Trophoblast cell (in vitro differentiated cells and primary cell): ENCODE measurements at regions not wholly inside any gene's neighbourhood (a gene's known extent, or its start where the extent isn't known, plus 50 kb on each side); places are given as distances from the start of the nearest gene placed in this dataset.

ENCODE experiments used
- DNase-seq, 2 donors: peaks; one replicate each; pipeline ENCODE4 v3.0.0-alpha.2; 2016
- H2AFZ ChIP-seq: 2 replicates; pipeline ENCODE4 v1.6.1; 2013; ENCODE audit warnings: low read length, moderate library complexity, mild to moderate bottlenecking; ENCODE audit not compliant: insufficient read depth, poor library complexity
- H2AK5ac ChIP-seq: 2 replicates; pipeline ENCODE4 v1.6.1; 2013; ENCODE audit warnings: mild to moderate bottlenecking, low read length
- H2BK120ac ChIP-seq: 2 replicates; pipeline ENCODE4 v1.6.1; 2013; ENCODE audit warnings: low read length, mild to moderate bottlenecking, moderate library complexity; ENCODE audit not compliant: insufficient read depth, poor library complexity
- H2BK12ac ChIP-seq: 2 replicates; pipeline ENCODE4 v1.6.1; 2013; ENCODE audit warnings: mild to moderate bottlenecking, low read length, moderate library complexity
- H2BK5ac ChIP-seq: 2 replicates; pipeline ENCODE4 v1.6.1; 2013; ENCODE audit warnings: low read length, low read depth, moderate library complexity, mild to moderate bottlenecking; ENCODE audit not compliant: poor library complexity
- H3K14ac ChIP-seq: 2 replicates; pipeline ENCODE4 v1.6.1; 2013; ENCODE audit warnings: mild to moderate bottlenecking, low read length
- H3K18ac ChIP-seq: 2 replicates; pipeline ENCODE4 v1.6.1; 2013; ENCODE audit warnings: mild to moderate bottlenecking, low read length
- H3K23ac ChIP-seq: 2 replicates; pipeline ENCODE4 v1.6.1; 2013; ENCODE audit warnings: low read length
- H3K27ac ChIP-seq: 2 replicates; pipeline ENCODE4 v1.5.1; 2013; ENCODE audit warnings: low read depth, mild to moderate bottlenecking, inconsistent platforms, low read length, moderate library complexity
- H3K27me3 ChIP-seq: 2 replicates; pipeline ENCODE4 v1.6.1; 2013; ENCODE audit warnings: inconsistent platforms, mild to moderate bottlenecking, low read length, moderate library complexity; ENCODE audit not compliant: insufficient read depth
- H3K36me3 ChIP-seq, 2 experiments: 1 replicate in 1 of 2; 2 replicates in 1 of 2; pipeline ENCODE4 v1.6.1; 2013; ENCODE audit warnings: low read length in 2 of 2, mild to moderate bottlenecking in 2 of 2, moderate library complexity in 1 of 2; ENCODE audit not compliant: insufficient read depth in 2 of 2, control insufficient read depth in 1 of 2
- H3K4ac ChIP-seq: 2 replicates; pipeline ENCODE4 v1.6.1; 2013; ENCODE audit warnings: low read depth, mild to moderate bottlenecking, low read length, moderate library complexity
- H3K4me1 ChIP-seq, 2 experiments: 1 replicate in 1 of 2; 2 replicates in 1 of 2; pipeline ENCODE4 v1.6.1; 2013; ENCODE audit warnings: low read length in 2 of 2, mild to moderate bottlenecking in 2 of 2, moderate library complexity in 1 of 2; ENCODE audit not compliant: insufficient read depth in 2 of 2, control insufficient read depth in 1 of 2
- H3K4me2 ChIP-seq: 2 replicates; pipeline ENCODE4 v1.6.1; 2013; ENCODE audit warnings: inconsistent platforms, mild to moderate bottlenecking, low read length, moderate library complexity
- H3K4me3 ChIP-seq: 2 replicates; pipeline ENCODE4 v1.5.1; 2013; ENCODE audit warnings: mild to moderate bottlenecking, low read depth, low read length, inconsistent platforms
- H3K79me1 ChIP-seq: one replicate; pipeline ENCODE4 v1.6.1; 2013; ENCODE audit warnings: low read length
- H3K79me2 ChIP-seq: 2 replicates; pipeline ENCODE4 v1.6.1; 2013; ENCODE audit warnings: low read length, mild to moderate bottlenecking; ENCODE audit not compliant: control insufficient read depth, insufficient read depth, poor library complexity
- H3K9ac ChIP-seq: 2 replicates; pipeline ENCODE4 v1.6.1; 2013; ENCODE audit warnings: mild to moderate bottlenecking, low read length
- H3K9me3 ChIP-seq: 2 replicates; pipeline ENCODE4 v1.6.1; 2013; ENCODE audit warnings: low read depth, mild to moderate bottlenecking, control low read depth, inconsistent platforms, low read length; ENCODE audit not compliant: insufficient read depth
- H4K12ac ChIP-seq: 2 replicates; pipeline ENCODE4 v1.6.1; 2013; ENCODE audit warnings: low read depth, mild to moderate bottlenecking, low read length, moderate library complexity
- H4K8ac ChIP-seq: 2 replicates; pipeline ENCODE4 v1.6.1; 2013; ENCODE audit warnings: low read depth, mild to moderate bottlenecking, low read length, moderate library complexity
- H4K91ac ChIP-seq: one replicate; pipeline ENCODE4 v1.6.1; 2013; ENCODE audit warnings: low read depth, mild to moderate bottlenecking, low read length, moderate library complexity
- WGBS: extraction: QIAGEN DNeasy Blood & Tissue Kit; methylation state at CpG from one replicate; pipeline ENCODE4 v1.1.7; 2013; ENCODE audit warnings: missing lambda C conversion rate; ENCODE audit not compliant: insufficient read length, insufficient coverage; ENCODE audit errors: extremely low coverage; 5-methylcytosine and 5-hydroxymethylcytosine counted together

DNA sequence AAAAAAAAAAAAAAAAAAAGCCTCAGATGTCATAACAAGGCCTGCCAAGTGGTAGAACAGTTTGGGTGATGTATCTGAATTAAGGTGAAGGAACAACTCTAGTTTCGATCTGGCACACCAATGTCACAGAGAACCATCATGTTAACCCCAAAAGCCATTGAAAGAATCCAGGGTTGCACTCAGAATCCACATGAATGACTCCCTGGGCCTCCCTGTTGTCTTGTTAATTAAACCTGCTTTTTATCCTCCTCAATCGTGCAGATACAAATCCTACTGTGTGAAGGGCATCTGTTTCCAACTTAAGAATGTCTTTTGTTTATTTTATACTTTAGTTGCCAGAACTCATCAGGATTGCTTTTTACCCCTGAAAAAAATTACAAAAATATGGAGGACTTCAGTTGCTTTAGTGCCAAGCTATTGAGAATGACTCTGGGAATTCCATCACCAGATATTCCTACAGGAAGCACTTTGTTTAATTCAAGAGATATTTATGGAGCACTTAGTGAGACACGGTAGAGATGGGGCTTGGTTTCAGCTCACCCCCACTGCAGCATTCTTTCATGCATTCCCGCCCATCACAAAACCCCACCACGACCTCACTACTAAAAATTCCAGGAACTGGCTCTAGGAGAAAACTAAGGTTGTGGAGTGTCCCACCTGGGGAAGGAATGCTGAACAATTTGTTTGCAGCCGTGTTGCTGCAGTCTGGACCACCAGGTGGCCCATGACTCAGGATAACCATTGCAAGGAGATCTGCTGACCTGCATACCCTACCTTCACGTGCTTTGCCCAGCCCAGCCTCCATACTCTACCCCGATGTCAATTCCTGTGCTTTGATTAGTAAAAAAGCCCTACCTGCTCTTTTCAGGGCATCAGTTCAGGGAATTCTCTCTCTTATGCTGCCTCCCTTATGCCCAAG, 63.8 kb upstream of the GPRC5B start:
- H3K23ac ChIP-seq, result no peak overlapping the region
- H3K27me3 ChIP-seq, result no peaks in the 10 kb centered on the region
- no peak overlapping the region for H3K27ac ChIP-seq
- no peaks in the 10 kb centered on the region for H3K79me1 ChIP-seq
- no peaks in the 10 kb centered on the region for H3K9me3 ChIP-seq
- H4K12ac ChIP-seq, result no peak overlapping the region
- no peak overlapping the region for H2AFZ ChIP-seq
- H3K4me1 ChIP-seq, result no peaks in the 10 kb centered on the region
- no peak overlapping the region for H3K4ac ChIP-seq
- no peaks in the 10 kb centered on the region for H3K79me2 ChIP-seq
- H3K9ac ChIP-seq, result no peak overlapping the region
- H3K36me3 ChIP-seq, result no peaks in the 10 kb centered on the region
- H3K14ac ChIP-seq, result no peak overlapping the region
- H3K18ac ChIP-seq, result no peak overlapping the region
- H2AK5ac ChIP-seq, result no peak overlapping the region
- no peak for DNase-seq
- H2BK5ac ChIP-seq, result no peak overlapping the region
- H2BK12ac ChIP-seq, result no peak overlapping the region
- H2BK120ac ChIP-seq, result no peak overlapping the region
- no peak overlapping the region for H3K4me3 ChIP-seq
- no CpG with 5 or more reads among the region's 8 CpGs for WGBS
- no peak overlapping the region for H4K8ac ChIP-seq
- no peak overlapping the region for H4K91ac ChIP-seq
- no peak overlapping the region for H3K4me2 ChIP-seq

DNA sequence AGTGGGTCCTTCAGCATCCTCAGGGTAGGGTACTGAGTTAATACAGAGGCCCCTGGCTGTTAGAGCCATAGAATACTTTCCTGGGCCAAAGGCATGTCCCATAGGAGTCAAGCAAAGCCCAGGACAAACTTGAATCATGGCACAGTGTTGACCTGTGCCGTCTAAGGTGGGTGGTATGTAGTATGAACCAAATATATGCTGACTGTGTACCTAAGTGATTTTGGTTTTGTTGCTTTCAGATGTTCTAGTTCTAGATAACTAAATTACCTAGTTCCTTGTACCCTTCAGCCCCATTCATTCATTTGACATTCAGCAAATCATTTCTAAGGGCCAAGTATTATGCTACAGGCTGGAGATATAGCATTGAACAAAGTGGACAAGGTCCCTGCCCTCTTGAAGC, 61.3 kb upstream of the GPRC5B start:
- Histone ChIP-seq H3K9me3 (no peaks in the 10 kb centered on the region), H3K79me1 (no peaks in the 10 kb centered on the region), H3K14ac (no peak overlapping the region), H3K27ac (no peak overlapping the region), H2AFZ (no peak overlapping the region), H2AK5ac (no peak overlapping the region), H3K4me3 (no peak overlapping the region), H4K8ac (no peak overlapping the region), H4K91ac (no peak overlapping the region), H3K79me2 (no peaks in the 10 kb centered on the region), H3K23ac (no peak overlapping the region), H3K9ac (no peak overlapping the region), H2BK120ac (no peak overlapping the region), H3K4me2 (no peak overlapping the region), H3K4me1 (no peaks in the 10 kb centered on the region), H2BK12ac (no peak overlapping the region), H3K27me3 (no peaks in the 10 kb centered on the region), H4K12ac (no peak overlapping the region), H3K18ac (no peak overlapping the region), H3K4ac (no peak overlapping the region), H3K36me3 (no peaks in the 10 kb centered on the region), H2BK5ac (no peak overlapping the region)
- DNase-seq, result no peak
- no CpG with 5 or more reads among the region's 1 CpG for WGBS

- Histone ChIP-seq H2BK120ac (no peak overlapping the region), H3K27ac (no peak overlapping the region), H2BK5ac (no peak overlapping the region), H4K12ac (no peak overlapping the region), H2AK5ac (no peak overlapping the region), H3K4me2 (no peak overlapping the region), H4K8ac (no peak overlapping the region), H3K9me3 (no peaks in the 10 kb centered on the region), H3K36me3 (no peaks in the 10 kb centered on the region), H3K4me1 (no peaks in the 10 kb centered on the region), H3K79me1 (no peaks in the 10 kb centered on the region), H3K79me2 (no peaks in the 10 kb centered on the region), H2AFZ (no peak overlapping the region), H3K18ac (no peak overlapping the region), H3K4ac (no peak overlapping the region), H3K4me3 (no peak overlapping the region), H3K9ac (no peak overlapping the region), H2BK12ac (no peak overlapping the region), H3K14ac (no peak overlapping the region), H4K91ac (no peak overlapping the region), H3K23ac (no peak overlapping the region), H3K27me3 (no peaks in the 10 kb centered on the region)
- DNase-seq, result no peak
- no CpG with 5 or more reads among the region's 6 CpGs for WGBS
Observed at GRCh38 chr16:19940195-19940594, 55.5 kb upstream of the GPRC5B start.

GRCh38 chr16:19939553-19939952, 54.9 kb upstream of the GPRC5B start:
- H3K4me2 ChIP-seq, result no peak overlapping the region
- no peak for DNase-seq
- no peak overlapping the region for H2AFZ ChIP-seq
- no peak overlapping the region for H3K4me3 ChIP-seq
- no peak overlapping the region for H3K23ac ChIP-seq
- H3K9ac ChIP-seq, result no peak overlapping the region
- H2AK5ac ChIP-seq, result no peak overlapping the region
- WGBS, result no CpG with 5 or more reads among the region's 5 CpGs
- no peak overlapping the region for H3K4ac ChIP-seq
- no peak overlapping the region for H3K27ac ChIP-seq
- no peak overlapping the region for H4K12ac ChIP-seq
- H2BK120ac ChIP-seq, result no peak overlapping the region
- H2BK5ac ChIP-seq, result no peak overlapping the region
- H4K8ac ChIP-seq, result no peak overlapping the region
- no peak overlapping the region for H3K18ac ChIP-seq
- H2BK12ac ChIP-seq, result no peak overlapping the region
- no peaks in the 10 kb centered on the region for H3K27me3 ChIP-seq
- no peaks in the 10 kb centered on the region for H3K36me3 ChIP-seq
- no peaks in the 10 kb centered on the region for H3K9me3 ChIP-seq
- no peaks in the 10 kb centered on the region for H3K79me1 ChIP-seq
- no peaks in the 10 kb centered on the region for H3K4me1 ChIP-seq
- no peak overlapping the region for H3K14ac ChIP-seq
- H3K79me2 ChIP-seq, result no peaks in the 10 kb centered on the region
- H4K91ac ChIP-seq, result no peak overlapping the region
